Uterus (tissue), 3 donors: ENCODE measurements at regions not wholly inside any gene's neighbourhood (a gene's known extent, or its start where the extent isn't known, plus 50 kb on each side); places are given as distances from the start of the nearest gene placed in this dataset.

Experiments
- DNase-seq, 2 donors: peaks; one replicate each; pipeline ENCODE4 v3.0.0-alpha.2; 2019 to 2020
- H3K27ac ChIP-seq, 2 donors: fragments of 200-600 bp; sonication (generic); 1 replicate in 1 of 2; 2 replicates in 1 of 2; pipeline ENCODE4 v1.5.1; 2016 to 2018
- H3K27me3 ChIP-seq, 2 donors: fragments of 200-600 bp; sonication (generic); one replicate each; pipeline ENCODE4 v1.5.1; 2018 to 2019; ENCODE audit warnings: control low read depth in 1 of 2
- H3K36me3 ChIP-seq, 2 donors: fragments of 200-600 bp; sonication (generic); one replicate each; pipeline ENCODE4 v1.5.1; 2019; ENCODE audit warnings: control low read depth in 1 of 2
- H3K4me1 ChIP-seq, 2 donors: fragments of 200-600 bp; sonication (generic); one replicate each; pipeline ENCODE4 v1.5.1; 2018 to 2019; ENCODE audit warnings: control low read depth in 1 of 2
- H3K4me3 ChIP-seq, 2 donors: fragments of 200-600 bp; sonication (generic); 1 replicate in 1 of 2; 2 replicates in 1 of 2; pipeline ENCODE4 v1.5.1; 2018 to 2019; ENCODE audit warnings: mild to moderate bottlenecking in 1 of 2
- H3K9me3 ChIP-seq, 2 donors: fragments of 200-600 bp; sonication (generic); one replicate each; pipeline ENCODE4 v1.5.1; 2019; ENCODE audit warnings: control low read depth in 1 of 2
- CTCF ChIP-seq, 4 experiments: fragments of 200-600 bp in 2 of 4; fragments of 450-650 bp in 2 of 4; sonication (generic) in 2 of 4; IDR thresholded peaks; one replicate each; pipeline ENCODE4 v1.5.1; 2016 to 2019; ENCODE audit warnings: antibody characterized with exemption in 4 of 4, mild to moderate bottlenecking in 2 of 4, moderate library complexity in 1 of 4
- POLR2A ChIP-seq, 2 donors: fragments of 450-650 bp; IDR thresholded peaks; one replicate each; pipeline ENCODE4 v1.6.1; 2016; ENCODE audit warnings: antibody characterized with exemption in 2 of 2, mild to moderate bottlenecking in 1 of 2, moderate library complexity in 1 of 2
- intact Hi-C: fragments of 100-400 bp; cut with DNase I; formaldehyde crosslinking; loops from one replicate; pipeline ENCODE4 v1.15.1; 2023; ENCODE audit warnings: low total_unique reads
- donor health status: DM: yes; HTN: yes; CAD: no.

- H3K4me3 ChIP-seq, result no peak overlapping the region
- H3K4me1 ChIP-seq, result no peaks in the 10 kb centered on the region
- H3K36me3 ChIP-seq, result no peaks in the 10 kb centered on the region
- intact Hi-C loops, result no loop called here
- no peak overlapping the region for H3K27ac ChIP-seq
- TF ChIP-seq CTCF (IDR thresholded peaks at IDR 0.05) (no peak), POLR2A (IDR thresholded peaks at IDR 0.05) (no peak)
- DNase-seq, result no peak
- H3K9me3 ChIP-seq, result peaks cover 0 to 12% of the 10 kb centered on the region in 2 donors
- no peaks in the 10 kb centered on the region for H3K27me3 ChIP-seq
These were observed 265.2 kb downstream of the BMP7 start for GRCh38 chr20:57001126-57001767.

GRCh38 chr20:57002066-57002570, 264.3 kb downstream of the BMP7 start:
- peaks cover 0 to 12% of the 10 kb centered on the region in 2 donors for H3K9me3 ChIP-seq
- TF ChIP-seq POLR2A (IDR thresholded peaks at IDR 0.05), result no peak
- no peak for TF ChIP-seq CTCF (IDR thresholded peaks at IDR 0.05)
- intact Hi-C loops, result no loop called here
- DNase-seq, result no peak
- H3K27ac ChIP-seq, result no peak overlapping the region
- no peaks in the 10 kb centered on the region for H3K27me3 ChIP-seq
- H3K36me3 ChIP-seq, result no peaks in the 10 kb centered on the region
- no peaks in the 10 kb centered on the region for H3K4me1 ChIP-seq
- no peak overlapping the region for H3K4me3 ChIP-seq

GRCh38 chr20:57003012-57003411, 263.4 kb downstream of the BMP7 start:
- no peak for DNase-seq
- intact Hi-C loops, result no loop called here
- Histone ChIP-seq H3K9me3 (peaks cover 0 to 11% of the 10 kb centered on the region in 2 donors), H3K27me3 (no peaks in the 10 kb centered on the region), H3K27ac (peak overlapping the region; percentile 43 to 86), H3K4me1 (no peaks in the 10 kb centered on the region), H3K4me3 (no peak overlapping the region), H3K36me3 (no peaks in the 10 kb centered on the region)
- TF ChIP-seq CTCF (IDR thresholded peaks at IDR 0.05) (no peak), POLR2A (IDR thresholded peaks at IDR 0.05) (no peak)

- H3K4me1 ChIP-seq, result no peaks in the 10 kb centered on the region
- H3K36me3 ChIP-seq, result no peaks in the 10 kb centered on the region
- TF ChIP-seq CTCF (IDR thresholded peaks at IDR 0.05), result no peak
- no peak for TF ChIP-seq POLR2A (IDR thresholded peaks at IDR 0.05)
- no peaks in the 10 kb centered on the region for H3K9me3 ChIP-seq
- H3K27me3 ChIP-seq, result no peaks in the 10 kb centered on the region
- no peak overlapping the region for H3K4me3 ChIP-seq
- DNase-seq, result no peak
- H3K27ac ChIP-seq, result peak overlapping the region; percentile 70 to 86
- intact Hi-C loops, result no loop called here
These were observed 262.0 kb downstream of the BMP7 start for GRCh38 chr20:57004416-57004815.

GRCh38 chr20:57004951-57005933, 261.2 kb downstream of the BMP7 start:
- Histone ChIP-seq H3K9me3 (no peaks in the 10 kb centered on the region), H3K36me3 (no peaks in the 10 kb centered on the region), H3K27ac (peak overlapping the region; percentile 70 to 86), H3K27me3 (no peaks in the 10 kb centered on the region), H3K4me3 (no peak overlapping the region), H3K4me1 (no peaks in the 10 kb centered on the region)
- no peak for TF ChIP-seq POLR2A (IDR thresholded peaks at IDR 0.05)
- no peak for TF ChIP-seq CTCF (IDR thresholded peaks at IDR 0.05)
- DNase-seq, result peak in 1 of 2 donors; percentile 43
- intact Hi-C loops, result no loop called here
